NT2/D1 (cell line): ENCODE measurements at regions not wholly inside any gene's neighbourhood (a gene's known extent, or its start where the extent isn't known, plus 50 kb on each side); places are given as distances from the start of the nearest gene placed in this dataset.

Experiments used
- SUZ12 ChIP-seq: IDR thresholded peaks from 2 replicates; pipeline ENCODE4 v1.6.1; 2011; ENCODE audit not compliant: insufficient read length, insufficient read depth; ENCODE audit errors: extremely low read depth
- YY1 ChIP-seq: IDR thresholded peaks from 2 replicates; pipeline ENCODE4 v1.6.1; 2011; ENCODE audit not compliant: insufficient read length, insufficient read depth
- ZNF274 ChIP-seq: IDR thresholded peaks from 2 replicates; pipeline ENCODE4 v1.6.1; 2011; ENCODE audit warnings: mild to moderate bottlenecking, low read depth, low read length

- TF ChIP-seq SUZ12 = no peak
- TF ChIP-seq YY1 = no peak
- TF ChIP-seq ZNF274 = no peak
Observed at GRCh38 chr2:67828066-67828465, 234.7 kb downstream of the C1D start.
